Lower lobe of right lung (tissue), 2 donors: ENCODE measurements at regions not wholly inside any gene's neighbourhood (a gene's known extent, or its start where the extent isn't known, plus 50 kb on each side); places are given as distances from the start of the nearest gene placed in this dataset.

Experiments used
- ATAC-seq, 2 donors: fragments of 200-7000 bp; cut with Tn5 transposase; one replicate each; pipeline ENCODE4 v1.9.1; 2020 to 2022; ENCODE audit warnings: mild to moderate bottlenecking in 2 of 2, moderate library complexity in 2 of 2
- DNase-seq: peaks from one replicate; pipeline ENCODE4 v3.0.0-alpha.2; 2020
- H3K27ac ChIP-seq: fragments of 200-600 bp; one replicate; pipeline ENCODE4 v1.8.0; 2022
- H3K27me3 ChIP-seq: fragments of 200-600 bp; one replicate; pipeline ENCODE4 v1.8.0; 2022; ENCODE audit warnings: low read depth
- H3K36me3 ChIP-seq: fragments of 200-600 bp; one replicate; pipeline ENCODE4 v1.8.0; 2022; ENCODE audit warnings: mild to moderate bottlenecking
- H3K4me1 ChIP-seq: fragments of 200-600 bp; one replicate; pipeline ENCODE4 v1.8.0; 2022
- H3K4me3 ChIP-seq: fragments of 200-600 bp; one replicate; pipeline ENCODE4 v1.8.0; 2022; ENCODE audit warnings: mild to moderate bottlenecking
- H3K9me3 ChIP-seq: fragments of 200-600 bp; one replicate; pipeline ENCODE4 v1.8.0; 2022
- intact Hi-C: fragments of 100-400 bp; cut with DNase I; formaldehyde crosslinking; loops from one replicate; pipeline ENCODE4 v1.11.0; 2022
- TF ChIP-seq, protein P1 (sequence below): fragments of 200-600 bp; IDR thresholded peaks from one replicate; pipeline ENCODE4 v1.8.0; 2022; ENCODE audit warnings: antibody characterized with exemption, mild to moderate bottlenecking
- donor health status: DM: no; HTN: yes; CAD: no; lungs with severe emphysema.

DNA sequence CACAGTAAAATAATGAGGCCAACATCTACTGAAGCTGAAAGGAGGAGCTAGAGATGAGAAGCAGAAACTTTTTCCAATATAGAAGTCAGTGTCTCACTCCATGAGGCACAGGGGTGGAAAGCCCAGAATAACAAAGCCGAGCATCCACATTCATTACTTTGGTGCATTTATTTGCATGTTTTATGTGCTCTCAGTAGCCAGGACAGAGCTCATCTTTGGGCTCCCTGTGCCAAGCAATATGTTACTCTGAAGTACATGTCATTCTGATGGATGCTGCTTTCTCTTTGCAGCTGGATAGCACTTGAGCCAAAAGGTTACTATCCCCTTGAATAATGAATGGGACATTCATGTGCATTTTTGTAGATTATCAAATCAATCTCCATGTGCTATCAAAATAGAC lies 338.6 kb upstream of the SOX11 start:
- DNase-seq (no peak), ATAC-seq (no peak)
- H3K9me3 ChIP-seq, result no peaks in the 10 kb centered on the region
- intact Hi-C loops, result no loop called here
- no peaks in the 10 kb centered on the region for H3K4me1 ChIP-seq
- no peaks in the 10 kb centered on the region for H3K27me3 ChIP-seq
- no peaks in the 10 kb centered on the region for H3K36me3 ChIP-seq
- H3K4me3 ChIP-seq, result no peak overlapping the region
- H3K27ac ChIP-seq, result no peak overlapping the region
- TF ChIP-seq, protein P1, sequence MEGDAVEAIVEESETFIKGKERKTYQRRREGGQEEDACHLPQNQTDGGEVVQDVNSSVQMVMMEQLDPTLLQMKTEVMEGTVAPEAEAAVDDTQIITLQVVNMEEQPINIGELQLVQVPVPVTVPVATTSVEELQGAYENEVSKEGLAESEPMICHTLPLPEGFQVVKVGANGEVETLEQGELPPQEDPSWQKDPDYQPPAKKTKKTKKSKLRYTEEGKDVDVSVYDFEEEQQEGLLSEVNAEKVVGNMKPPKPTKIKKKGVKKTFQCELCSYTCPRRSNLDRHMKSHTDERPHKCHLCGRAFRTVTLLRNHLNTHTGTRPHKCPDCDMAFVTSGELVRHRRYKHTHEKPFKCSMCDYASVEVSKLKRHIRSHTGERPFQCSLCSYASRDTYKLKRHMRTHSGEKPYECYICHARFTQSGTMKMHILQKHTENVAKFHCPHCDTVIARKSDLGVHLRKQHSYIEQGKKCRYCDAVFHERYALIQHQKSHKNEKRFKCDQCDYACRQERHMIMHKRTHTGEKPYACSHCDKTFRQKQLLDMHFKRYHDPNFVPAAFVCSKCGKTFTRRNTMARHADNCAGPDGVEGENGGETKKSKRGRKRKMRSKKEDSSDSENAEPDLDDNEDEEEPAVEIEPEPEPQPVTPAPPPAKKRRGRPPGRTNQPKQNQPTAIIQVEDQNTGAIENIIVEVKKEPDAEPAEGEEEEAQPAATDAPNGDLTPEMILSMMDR, result no peak

DNA sequence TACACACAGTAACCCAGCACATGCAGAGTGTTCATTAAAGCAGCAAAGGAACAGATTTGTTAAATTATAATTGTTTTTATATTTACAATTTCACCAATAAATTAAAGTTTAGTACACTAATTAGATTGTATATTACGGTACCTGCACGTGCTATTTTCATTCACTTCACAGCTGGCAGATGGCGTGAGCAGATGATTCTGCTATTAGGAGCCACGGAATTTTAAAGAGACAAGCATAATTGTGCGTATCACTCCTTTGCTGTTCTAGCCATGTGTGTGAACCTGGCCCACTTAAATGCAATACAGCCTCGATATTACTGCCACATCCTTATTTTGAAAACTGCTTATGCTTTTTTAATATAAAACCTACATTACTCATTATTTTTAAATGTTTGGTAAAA lies 332.8 kb upstream of the SOX11 start:
- H3K27ac ChIP-seq, result no peak overlapping the region
- no peaks in the 10 kb centered on the region for H3K36me3 ChIP-seq
- H3K4me3 ChIP-seq, result no peak overlapping the region
- no peaks in the 10 kb centered on the region for H3K4me1 ChIP-seq
- no peaks in the 10 kb centered on the region for H3K27me3 ChIP-seq
- DNase-seq (no peak), ATAC-seq (no peak)
- TF ChIP-seq, protein P1, result no peak
- no peaks in the 10 kb centered on the region for H3K9me3 ChIP-seq
- intact Hi-C loops, result no loop called here

DNA sequence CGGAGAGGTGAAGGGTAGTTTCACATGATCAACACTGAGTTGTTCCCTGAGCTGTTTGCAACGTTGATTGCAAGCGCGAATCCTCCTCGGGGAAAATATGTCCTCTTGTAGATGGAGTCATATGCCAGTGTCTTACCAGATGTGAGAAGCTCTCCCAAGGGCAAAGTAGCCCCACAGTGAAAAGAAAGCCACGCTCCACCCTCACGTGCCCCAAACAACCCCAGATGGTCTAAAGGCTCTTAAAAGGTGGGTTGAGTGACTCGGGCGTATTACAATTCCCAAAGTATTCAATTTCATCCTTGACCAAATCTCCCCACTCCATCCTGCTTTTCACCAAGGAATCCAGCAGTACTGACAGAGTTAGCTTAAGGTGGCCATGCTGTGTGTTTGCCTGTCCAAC lies 332.1 kb upstream of the SOX11 start:
- DNase-seq, result no peak
- TF ChIP-seq, protein P1, result no peak
- intact Hi-C loops, result no loop called here
- Histone ChIP-seq H3K36me3 (no peaks in the 10 kb centered on the region), H3K9me3 (no peaks in the 10 kb centered on the region), H3K27ac (no peak overlapping the region), H3K4me3 (no peak overlapping the region), H3K27me3 (no peaks in the 10 kb centered on the region), H3K4me1 (no peaks in the 10 kb centered on the region)
- ATAC-seq, result no peak

DNA sequence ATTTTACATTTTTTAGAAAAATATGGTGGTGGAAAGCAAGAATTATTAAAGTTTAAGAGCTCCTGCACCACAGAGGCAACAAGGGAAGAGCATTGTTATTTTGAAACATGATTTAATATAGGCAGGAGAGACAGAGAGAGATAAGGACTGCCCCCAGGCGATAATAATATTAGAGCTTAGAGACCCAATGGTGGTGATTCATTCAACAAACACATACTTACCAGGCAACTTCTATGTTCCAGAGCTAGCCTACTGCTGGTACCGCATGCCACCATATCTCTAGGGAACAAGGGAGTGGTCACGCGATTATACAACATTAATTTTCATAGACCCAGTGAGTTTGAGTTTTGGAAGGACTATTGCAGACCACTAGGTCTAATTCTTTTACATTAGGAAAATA lies 327.8 kb upstream of the SOX11 start:
- no peaks in the 10 kb centered on the region for H3K4me1 ChIP-seq

DNA sequence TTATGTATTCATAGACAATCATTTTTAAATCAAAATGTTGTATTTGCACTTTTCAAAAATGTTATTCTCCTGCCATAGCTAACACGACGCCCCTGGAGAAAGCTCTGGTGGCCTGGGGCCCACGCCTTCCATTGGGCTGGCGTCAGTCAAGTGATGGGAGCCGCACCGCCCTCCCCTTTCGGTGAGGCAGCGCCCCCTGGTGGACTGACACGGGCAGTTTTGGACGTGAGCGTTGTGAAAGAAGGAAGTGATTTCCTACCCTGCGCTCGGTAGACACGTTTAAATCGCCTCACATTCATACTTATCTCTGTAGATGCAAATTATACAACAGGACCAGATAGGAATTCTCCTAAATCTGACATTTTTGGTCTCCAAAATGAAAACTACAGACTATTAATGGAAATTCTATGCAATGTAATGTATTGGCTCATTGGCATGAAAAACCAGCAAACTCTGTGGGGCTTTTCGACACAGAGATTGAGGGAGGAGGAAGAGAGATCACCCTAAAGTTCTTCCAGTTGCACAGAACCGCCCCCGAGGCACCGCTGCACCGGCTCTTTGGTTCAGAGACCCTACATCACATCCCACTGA lies 326.2 kb upstream of the SOX11 start:
- H3K4me3 ChIP-seq, result no peak overlapping the region
- intact Hi-C loops, result no loop called here
- ATAC-seq, result peak; percentile 87 to 90
- peak; percentile 74 for DNase-seq
- no peaks in the 10 kb centered on the region for H3K9me3 ChIP-seq
- H3K4me1 ChIP-seq, result no peaks in the 10 kb centered on the region
- H3K36me3 ChIP-seq, result no peaks in the 10 kb centered on the region
- H3K27me3 ChIP-seq, result no peaks in the 10 kb centered on the region
- TF ChIP-seq, protein P1, result peak; percentile 82
- H3K27ac ChIP-seq, result no peak overlapping the region

More for the DNA sequence above, 327.8 kb upstream of the SOX11 start:
- Histone ChIP-seq H3K9me3 (no peaks in the 10 kb centered on the region), H3K27me3 (no peaks in the 10 kb centered on the region), H3K36me3 (no peaks in the 10 kb centered on the region), H3K27ac (no peak overlapping the region), H3K4me3 (no peak overlapping the region)
- intact Hi-C loops, result no loop called here
- ATAC-seq, result no peak
- TF ChIP-seq, protein P1, result no peak
- no peak for DNase-seq
